Nephron (organoid): ENCODE measurements at regions not wholly inside any gene's neighbourhood (a gene's known extent, or its start where the extent isn't known, plus 50 kb on each side); places are given as distances from the start of the nearest gene placed in this dataset.

ENCODE experiments used
- H3K27ac Mint-ChIP-seq, 3 experiments: 2 replicates each; pipeline ENCODE4 v1.8.0; 2020; ENCODE audit warnings: mixed read lengths in 3 of 3, mild to moderate bottlenecking in 2 of 3, moderate library complexity in 1 of 3
- H3K27me3 Mint-ChIP-seq: 2 replicates; pipeline ENCODE4 v1.8.0; 2021; ENCODE audit warnings: low read depth, mild to moderate bottlenecking, moderate library complexity, mixed read lengths
- H3K36me3 Mint-ChIP-seq: 2 replicates; pipeline ENCODE4 v1.8.0; 2020; ENCODE audit warnings: low read depth, mixed read lengths
- H3K4me1 Mint-ChIP-seq: 2 replicates; pipeline ENCODE4 v1.8.0; 2020; ENCODE audit warnings: mixed read lengths
- H3K4me3 Mint-ChIP-seq, 3 experiments: 2 replicates each; pipeline ENCODE4 v1.8.0; 2020; ENCODE audit warnings: mild to moderate bottlenecking in 3 of 3, mixed read lengths in 3 of 3, moderate library complexity in 2 of 3
- H3K9me3 Mint-ChIP-seq: 2 replicates; pipeline ENCODE4 v1.8.0; 2020; ENCODE audit warnings: mixed read lengths
- TF ChIP-seq, protein P1 (sequence below), 3 experiments: fragments of 200-600 bp; sonication (generic); IDR thresholded peaks; one replicate each; pipeline ENCODE4 v1.5.0; 2021; ENCODE audit warnings: antibody characterized with exemption in 3 of 3; ENCODE audit not compliant: unreplicated experiment in 3 of 3

DNA sequence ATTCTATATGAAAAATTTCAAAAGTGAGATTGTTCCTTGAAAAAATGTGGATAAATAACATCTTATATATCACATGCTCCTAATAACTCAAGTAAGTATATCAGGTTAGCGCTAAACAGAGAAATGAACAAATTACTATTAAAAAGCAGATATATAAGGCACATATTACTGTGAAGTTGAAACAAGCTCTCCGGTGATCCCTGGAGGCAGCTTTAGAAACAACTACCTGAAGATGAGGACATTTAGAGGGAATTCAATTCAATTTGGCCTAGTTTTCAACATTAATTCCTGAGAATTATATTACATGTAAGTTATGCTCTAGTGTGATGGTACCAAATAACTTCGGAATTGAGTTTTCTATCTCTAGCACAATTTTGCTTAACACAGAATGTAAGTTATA is 1373.6 kb upstream of the SPRY2 start:
- H3K4me3 Mint-ChIP-seq: no peak overlapping the region
- TF ChIP-seq, protein P1, sequence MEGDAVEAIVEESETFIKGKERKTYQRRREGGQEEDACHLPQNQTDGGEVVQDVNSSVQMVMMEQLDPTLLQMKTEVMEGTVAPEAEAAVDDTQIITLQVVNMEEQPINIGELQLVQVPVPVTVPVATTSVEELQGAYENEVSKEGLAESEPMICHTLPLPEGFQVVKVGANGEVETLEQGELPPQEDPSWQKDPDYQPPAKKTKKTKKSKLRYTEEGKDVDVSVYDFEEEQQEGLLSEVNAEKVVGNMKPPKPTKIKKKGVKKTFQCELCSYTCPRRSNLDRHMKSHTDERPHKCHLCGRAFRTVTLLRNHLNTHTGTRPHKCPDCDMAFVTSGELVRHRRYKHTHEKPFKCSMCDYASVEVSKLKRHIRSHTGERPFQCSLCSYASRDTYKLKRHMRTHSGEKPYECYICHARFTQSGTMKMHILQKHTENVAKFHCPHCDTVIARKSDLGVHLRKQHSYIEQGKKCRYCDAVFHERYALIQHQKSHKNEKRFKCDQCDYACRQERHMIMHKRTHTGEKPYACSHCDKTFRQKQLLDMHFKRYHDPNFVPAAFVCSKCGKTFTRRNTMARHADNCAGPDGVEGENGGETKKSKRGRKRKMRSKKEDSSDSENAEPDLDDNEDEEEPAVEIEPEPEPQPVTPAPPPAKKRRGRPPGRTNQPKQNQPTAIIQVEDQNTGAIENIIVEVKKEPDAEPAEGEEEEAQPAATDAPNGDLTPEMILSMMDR (IDR thresholded peaks at IDR 0.05; ENCODE audit: unreplicated experiment in 3 of 3): peak in 2 of 3 experiments; percentile 7 to 33
- H3K27ac Mint-ChIP-seq: no peak overlapping the region
- H3K27me3 Mint-ChIP-seq: no peaks in the 10 kb centered on the region
- no peaks in the 10 kb centered on the region for H3K36me3 Mint-ChIP-seq
- no peaks in the 10 kb centered on the region for H3K4me1 Mint-ChIP-seq
- no peaks in the 10 kb centered on the region for H3K9me3 Mint-ChIP-seq

DNA sequence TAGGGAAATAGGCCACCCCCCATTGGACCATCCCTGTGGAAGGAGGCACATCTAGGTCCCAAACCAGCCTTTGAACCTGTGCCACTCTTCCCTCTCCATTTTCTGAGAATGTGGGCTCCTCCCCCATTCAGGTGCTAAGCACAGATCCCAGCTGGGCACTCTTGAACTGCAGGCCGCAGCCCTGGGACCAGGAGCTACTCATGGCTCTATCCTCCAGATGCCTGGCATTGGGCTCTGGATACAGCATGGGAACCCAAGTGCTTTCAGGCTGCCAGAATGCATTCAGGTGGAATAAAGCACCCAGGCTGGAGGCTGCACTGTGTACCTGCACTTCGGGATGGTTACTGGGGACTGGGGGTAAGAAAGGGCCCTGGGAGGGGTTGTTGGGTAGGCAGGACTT is 1372.3 kb upstream of the SPRY2 start:
- no peaks in the 10 kb centered on the region for H3K4me1 Mint-ChIP-seq
- no peaks in the 10 kb centered on the region for H3K27me3 Mint-ChIP-seq
- TF ChIP-seq, protein P1 (IDR thresholded peaks at IDR 0.05; ENCODE audit: unreplicated experiment in 3 of 3): no peak
- H3K9me3 Mint-ChIP-seq: peaks cover 5% of the 10 kb centered on the region
- H3K4me3 Mint-ChIP-seq: no peak overlapping the region
- H3K27ac Mint-ChIP-seq: no peak overlapping the region
- no peaks in the 10 kb centered on the region for H3K36me3 Mint-ChIP-seq

DNA sequence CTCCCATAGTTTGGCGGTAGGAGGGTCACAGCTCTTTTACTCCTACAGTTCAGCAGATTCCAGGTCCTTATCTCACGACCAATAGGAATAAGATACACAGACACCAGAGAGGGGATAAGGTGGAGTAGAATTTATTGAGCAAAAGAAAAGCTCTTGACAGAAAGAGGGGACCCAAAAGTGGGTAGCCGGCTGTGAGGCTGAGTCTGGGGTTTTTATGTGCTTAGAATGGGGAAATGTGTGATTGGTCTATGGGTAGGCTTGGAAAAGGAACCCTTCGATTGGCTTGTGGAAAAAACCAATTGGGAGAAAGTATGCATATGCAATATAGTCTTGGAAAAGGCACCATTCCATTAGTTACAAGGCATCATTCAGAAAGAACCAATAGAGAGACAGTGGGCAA is 1356.9 kb upstream of the SPRY2 start:
- Mint-ChIP-seq H3K4me1 (no peaks in the 10 kb centered on the region), H3K27me3 (no peaks in the 10 kb centered on the region), H3K9me3 (no peaks in the 10 kb centered on the region), H3K4me3 (no peak overlapping the region), H3K27ac (no peak overlapping the region), H3K36me3 (no peaks in the 10 kb centered on the region)
- TF ChIP-seq, protein P1 (IDR thresholded peaks at IDR 0.05; ENCODE audit: unreplicated experiment in 3 of 3): no peak

DNA sequence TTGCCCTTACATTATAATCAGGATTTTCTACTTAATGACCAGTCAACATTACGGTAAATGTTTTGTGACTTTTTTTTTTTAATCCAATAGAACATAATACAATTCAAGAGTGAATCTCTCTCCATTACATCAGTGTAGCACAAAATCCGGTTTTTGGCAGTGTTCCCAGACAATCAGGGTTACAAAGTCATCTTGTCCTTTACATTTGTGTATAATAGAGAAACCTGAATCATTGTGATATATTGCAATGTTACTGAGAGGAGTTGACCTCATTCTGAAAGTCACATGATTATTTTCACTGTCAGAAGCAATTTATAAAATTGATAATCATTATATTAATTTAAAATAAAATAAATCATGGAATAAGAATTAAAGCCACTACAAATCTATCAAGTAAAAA is 1346.0 kb upstream of the SPRY2 start:
- Mint-ChIP-seq H3K27ac (peak overlapping the region in 1 of 3 experiments; percentile 43), H3K4me1 (peaks cover 15% of the 10 kb centered on the region), H3K9me3 (no peaks in the 10 kb centered on the region), H3K36me3 (no peaks in the 10 kb centered on the region), H3K27me3 (no peaks in the 10 kb centered on the region), H3K4me3 (no peak overlapping the region)
- TF ChIP-seq, protein P1 (IDR thresholded peaks at IDR 0.05; ENCODE audit: unreplicated experiment in 3 of 3): no peak

DNA sequence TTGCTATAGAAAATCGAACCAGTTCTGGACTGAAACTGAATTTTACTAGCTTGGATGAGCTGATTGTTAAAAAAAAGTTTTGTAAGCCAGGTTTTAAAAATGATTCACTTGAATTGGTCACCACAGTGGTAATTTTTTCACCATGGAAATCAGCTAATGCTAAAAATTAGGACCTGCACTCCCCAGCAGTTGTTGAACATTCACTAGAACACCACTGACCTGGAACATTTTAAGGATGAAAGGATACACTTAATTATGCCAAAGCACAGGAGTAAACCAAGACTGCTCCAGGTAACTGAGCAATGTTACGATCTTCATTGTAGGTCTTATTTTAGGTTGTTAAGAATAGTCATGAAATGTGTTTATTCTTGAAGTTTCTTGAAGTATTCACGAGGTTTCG is 1342.6 kb upstream of the SPRY2 start:
- Mint-ChIP-seq H3K27ac (peak overlapping the region; percentile 68 to 90 (median 80)), H3K4me1 (peaks cover 19% of the 10 kb centered on the region), H3K9me3 (peaks cover 7% of the 10 kb centered on the region), H3K36me3 (peaks cover 4% of the 10 kb centered on the region), H3K4me3 (no peak overlapping the region), H3K27me3 (no peaks in the 10 kb centered on the region)
- TF ChIP-seq, protein P1 (IDR thresholded peaks at IDR 0.05; ENCODE audit: unreplicated experiment in 3 of 3): no peak

DNA sequence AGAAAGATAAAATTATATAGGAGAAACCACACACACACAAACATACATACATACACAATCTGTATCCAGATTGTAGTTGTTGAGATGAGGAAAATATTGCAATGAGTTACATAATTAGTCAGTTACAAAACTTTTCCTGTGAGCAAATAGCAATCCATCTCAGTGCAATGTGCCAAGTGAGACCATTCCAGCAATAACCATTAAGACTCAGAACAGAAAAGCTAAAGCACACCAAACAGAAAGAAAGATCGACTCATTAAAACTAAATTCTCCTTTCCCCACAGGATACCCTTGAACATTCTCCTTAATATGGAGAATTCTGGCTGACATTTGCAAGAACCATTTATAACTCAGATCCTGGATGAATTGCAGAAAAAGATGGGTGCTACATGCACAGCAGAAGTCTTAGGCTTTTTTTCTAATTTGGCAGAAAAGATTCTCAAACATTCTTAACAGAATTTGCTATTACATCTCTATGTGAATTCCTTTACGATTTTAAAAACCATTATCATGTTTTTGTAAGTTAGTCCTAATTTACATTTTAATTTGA is 1341.2 kb upstream of the SPRY2 start:
- no peak overlapping the region for H3K4me3 Mint-ChIP-seq
- peaks cover 19% of the 10 kb centered on the region for H3K4me1 Mint-ChIP-seq
- peaks cover 7% of the 10 kb centered on the region for H3K9me3 Mint-ChIP-seq
- H3K27ac Mint-ChIP-seq: peak overlapping the region in 1 of 3 experiments; percentile 48
- no peaks in the 10 kb centered on the region for H3K27me3 Mint-ChIP-seq
- TF ChIP-seq, protein P1 (IDR thresholded peaks at IDR 0.05; ENCODE audit: unreplicated experiment in 3 of 3): no peak
- peaks cover 9% of the 10 kb centered on the region for H3K36me3 Mint-ChIP-seq
